Muscle of arm (tissue), 1 donor: ENCODE measurements at regions not wholly inside any gene's neighbourhood (a gene's known extent, or its start where the extent isn't known, plus 50 kb on each side); places are given as distances from the start of the nearest gene placed in this dataset.

Experiments used
- DNase-seq: peaks from one replicate; pipeline ENCODE4 v3.0.0-alpha.2; 2013

GRCh38 chr3:189455641-189456417 is 175.4 kb upstream of the TP63 start:
- no peak for DNase-seq

GRCh38 chr3:189457201-189457607 is 174.0 kb upstream of the TP63 start:
- no peak for DNase-seq

GRCh38 chr3:189457631-189458412 is 173.4 kb upstream of the TP63 start:
- peak; percentile 49 for DNase-seq

GRCh38 chr3:189458528-189458927 is 172.7 kb upstream of the TP63 start:
- DNase-seq = no peak

- DNase-seq = no peak
Observed at GRCh38 chr3:189459231-189459630, 172.0 kb upstream of the TP63 start.

- no peak for DNase-seq
Observed at GRCh38 chr3:189460511-189460910, 170.7 kb upstream of the TP63 start.

GRCh38 chr3:189464799-189465198 is 166.4 kb upstream of the TP63 start:
- DNase-seq = no peak

GRCh38 chr3:189466004-189466403 is 165.2 kb upstream of the TP63 start:
- DNase-seq = no peak

GRCh38 chr3:189467451-189467850 is 163.7 kb upstream of the TP63 start:
- DNase-seq = no peak

- no peak for DNase-seq
Observed at GRCh38 chr3:189474944-189475343, 156.2 kb upstream of the TP63 start.

- no peak for DNase-seq
Observed at GRCh38 chr3:189477614-189478013, 153.6 kb upstream of the TP63 start.

GRCh38 chr3:189486556-189486955 is 144.6 kb upstream of the TP63 start:
- no peak for DNase-seq

- DNase-seq = no peak
Observed at GRCh38 chr3:189488241-189488767, 142.9 kb upstream of the TP63 start.

GRCh38 chr3:189490337-189490736 is 140.9 kb upstream of the TP63 start:
- no peak for DNase-seq

GRCh38 chr3:189490749-189491148 is 140.4 kb upstream of the TP63 start:
- no peak for DNase-seq

GRCh38 chr3:189491831-189492230 is 139.4 kb upstream of the TP63 start:
- DNase-seq = no peak

- DNase-seq = no peak
Observed at GRCh38 chr3:189493271-189493670, 137.9 kb upstream of the TP63 start.

- DNase-seq = no peak
Observed at GRCh38 chr3:189494632-189495031, 136.6 kb upstream of the TP63 start.

- DNase-seq = no peak
Observed at GRCh38 chr3:189496375-189497138, 134.6 kb upstream of the TP63 start.

GRCh38 chr3:189498995-189499704 is 132.0 kb upstream of the TP63 start:
- DNase-seq = no peak

GRCh38 chr3:189500299-189500698 is 130.9 kb upstream of the TP63 start:
- DNase-seq = no peak
